ENCODE measurements at regions not wholly inside any gene's neighbourhood (a gene's known extent, or its start where the extent isn't known, plus 50 kb on each side); places are given as distances from the start of the nearest gene placed in this dataset.

- TF ChIP-seq POLR2A (IDR thresholded peaks at IDR 0.05; ENCODE audit: low read length) = no peak
- TF ChIP-seq GATA1 (IDR thresholded peaks at IDR 0.05; ENCODE audit: low read depth, low read length) = no peak
These were observed 1260.8 kb upstream of the WWC1 start for GRCh38 chr5:167030500-167031120.
